Hematopoietic multipotent progenitor cell (in vitro differentiated cells): ENCODE measurements at regions not wholly inside any gene's neighbourhood (a gene's known extent, or its start where the extent isn't known, plus 50 kb on each side); places are given as distances from the start of the nearest gene placed in this dataset.

Source experiments
- DNase-seq, 3 donors: peaks; one replicate each; pipeline ENCODE4 v3.0.0-alpha.2; 2011 to 2015; ENCODE audit warnings: low read depth in 2 of 3, low spot score in 2 of 3

DNA sequence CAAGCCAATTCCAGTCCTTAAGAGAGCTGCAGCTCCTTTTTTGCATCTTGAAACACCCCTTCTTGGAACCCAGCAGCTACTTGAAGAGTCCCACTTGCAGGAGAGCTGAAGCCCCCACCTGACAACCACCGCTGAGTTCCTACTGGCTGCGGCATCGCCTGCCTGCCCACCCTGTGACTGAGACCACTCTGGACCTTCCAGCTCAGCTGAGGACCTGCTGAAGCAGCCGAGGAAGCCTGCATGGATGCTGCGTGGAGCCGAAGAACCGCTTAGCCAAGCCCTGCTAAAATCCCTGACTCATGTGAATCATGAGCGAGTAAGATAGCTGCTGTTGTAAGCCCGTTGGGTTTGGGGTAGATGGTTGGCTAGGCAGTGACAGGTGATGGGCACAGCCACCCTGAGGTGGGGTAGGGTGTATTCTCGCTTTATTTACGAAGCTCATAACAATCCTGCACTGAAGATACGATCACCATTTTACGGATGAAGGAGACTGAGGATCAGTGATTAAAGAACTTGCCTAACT lies 78.4 kb downstream of the INHBB start:
- no peak for DNase-seq

- DNase-seq = no peak
These were observed 79.1 kb downstream of the INHBB start for GRCh38 chr2:120425014-120425413.

DNA sequence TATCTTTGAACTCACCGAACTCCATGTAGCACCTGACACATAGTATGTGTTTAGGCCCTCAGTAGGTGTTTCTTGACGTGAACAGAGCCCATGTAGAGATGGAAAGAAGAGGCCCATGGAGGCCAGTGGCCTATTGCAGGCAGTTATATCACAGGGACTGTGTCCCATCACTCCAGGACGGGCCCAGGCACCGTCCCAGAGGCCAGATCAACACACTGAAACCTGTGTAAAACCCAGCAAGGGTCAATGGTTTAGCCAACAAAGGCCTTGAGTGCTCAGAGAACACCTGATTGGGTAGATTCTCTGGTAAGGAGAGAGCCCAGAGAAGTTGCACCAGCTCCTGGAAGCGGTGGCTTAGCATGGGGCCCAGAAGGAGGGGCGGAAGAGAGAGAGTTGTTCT lies 82.8 kb downstream of the INHBB start:
- no peak for DNase-seq

DNA sequence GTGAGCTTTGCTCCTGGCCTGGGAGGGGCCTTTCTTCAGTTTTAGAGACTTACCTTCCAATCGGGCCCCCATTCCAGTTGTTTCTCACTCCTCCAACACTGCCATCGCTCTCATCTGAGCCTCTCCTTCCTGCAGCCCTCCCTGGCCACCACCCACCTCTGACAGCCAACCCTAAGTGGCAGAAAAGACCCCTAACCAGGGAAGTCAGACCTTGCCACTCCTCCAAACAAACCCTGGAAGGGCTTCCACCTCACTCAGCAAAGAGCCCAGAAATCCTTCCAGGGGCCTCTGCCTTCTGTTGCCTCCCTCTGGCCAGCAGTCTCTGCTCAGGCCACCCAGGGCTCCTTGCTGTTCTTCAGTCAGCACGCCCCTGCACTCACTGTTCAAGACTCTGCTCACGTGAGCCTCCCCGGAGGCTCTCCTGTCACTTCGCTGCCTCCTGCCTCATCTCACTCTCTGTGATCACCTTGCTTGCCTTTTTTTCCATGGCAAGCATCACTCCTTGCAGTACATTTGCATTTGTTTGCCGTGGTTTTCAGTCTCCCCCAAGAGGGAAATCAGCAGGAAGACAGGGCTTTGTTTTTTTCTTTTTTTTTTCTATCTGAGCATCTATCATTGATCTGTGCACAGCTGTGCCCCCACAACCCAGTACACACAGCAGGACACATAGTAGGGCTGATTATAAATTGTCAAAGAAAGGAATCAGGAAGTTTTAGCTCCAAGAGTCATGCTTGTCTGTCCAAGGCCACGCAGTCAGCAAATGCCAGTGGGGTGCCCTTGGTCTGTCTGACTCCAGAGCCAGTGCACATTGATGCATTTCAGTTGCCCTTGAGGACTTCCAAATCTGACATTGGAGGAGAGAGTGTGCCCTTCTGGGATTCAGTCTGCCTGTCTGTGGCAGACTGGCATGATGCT lies 83.9 kb downstream of the INHBB start:
- DNase-seq = no peak

- DNase-seq = no peak
These were observed 84.5 kb downstream of the INHBB start for GRCh38 chr2:120430501-120430830.

- DNase-seq = no peak
These were observed 85.0 kb downstream of the INHBB start for GRCh38 chr2:120430957-120431356.

DNA sequence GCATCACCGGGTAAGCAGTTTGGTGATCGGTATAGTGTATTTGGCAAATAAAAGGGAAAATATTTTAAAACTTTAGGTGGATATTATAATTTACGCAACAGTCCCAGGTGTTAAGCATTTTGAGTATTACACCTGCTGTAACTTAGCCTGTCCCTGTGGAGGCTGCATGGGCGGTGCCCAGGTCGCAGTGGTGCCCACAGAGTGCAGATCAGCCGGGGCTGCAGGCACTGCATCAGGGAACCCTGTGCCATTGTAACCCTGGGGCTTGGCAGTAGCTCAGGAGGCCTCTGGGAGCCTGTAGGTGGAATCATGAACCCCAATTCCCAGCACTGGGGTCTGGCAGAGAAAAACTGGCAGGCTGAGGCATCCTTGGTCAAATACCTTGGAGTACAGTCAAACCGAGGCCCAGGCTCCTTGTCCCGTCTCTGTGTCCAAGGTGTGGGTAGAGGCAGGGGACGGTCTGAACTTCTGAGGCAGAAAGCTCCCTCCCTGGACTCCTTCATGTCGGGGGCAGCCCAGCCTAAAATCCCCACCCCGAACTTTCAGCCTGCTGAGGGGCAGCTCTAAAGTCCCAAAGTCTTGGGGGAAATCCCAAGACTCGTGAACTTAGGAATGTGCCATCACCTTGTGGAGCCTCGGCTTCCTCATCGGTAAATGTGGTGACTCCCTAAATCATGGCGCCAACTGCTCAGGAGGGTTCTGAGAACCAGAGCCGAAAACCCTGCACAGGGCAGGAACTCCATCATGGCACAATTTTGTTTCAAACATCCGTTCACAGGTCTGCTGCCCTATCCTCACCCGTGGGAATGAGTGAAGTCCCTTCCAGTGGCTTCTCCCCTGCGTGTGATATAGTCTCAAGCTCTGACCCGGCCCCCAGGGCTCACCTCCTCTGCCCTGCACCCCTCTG lies 85.7 kb downstream of the INHBB start:
- no peak for DNase-seq

DNA sequence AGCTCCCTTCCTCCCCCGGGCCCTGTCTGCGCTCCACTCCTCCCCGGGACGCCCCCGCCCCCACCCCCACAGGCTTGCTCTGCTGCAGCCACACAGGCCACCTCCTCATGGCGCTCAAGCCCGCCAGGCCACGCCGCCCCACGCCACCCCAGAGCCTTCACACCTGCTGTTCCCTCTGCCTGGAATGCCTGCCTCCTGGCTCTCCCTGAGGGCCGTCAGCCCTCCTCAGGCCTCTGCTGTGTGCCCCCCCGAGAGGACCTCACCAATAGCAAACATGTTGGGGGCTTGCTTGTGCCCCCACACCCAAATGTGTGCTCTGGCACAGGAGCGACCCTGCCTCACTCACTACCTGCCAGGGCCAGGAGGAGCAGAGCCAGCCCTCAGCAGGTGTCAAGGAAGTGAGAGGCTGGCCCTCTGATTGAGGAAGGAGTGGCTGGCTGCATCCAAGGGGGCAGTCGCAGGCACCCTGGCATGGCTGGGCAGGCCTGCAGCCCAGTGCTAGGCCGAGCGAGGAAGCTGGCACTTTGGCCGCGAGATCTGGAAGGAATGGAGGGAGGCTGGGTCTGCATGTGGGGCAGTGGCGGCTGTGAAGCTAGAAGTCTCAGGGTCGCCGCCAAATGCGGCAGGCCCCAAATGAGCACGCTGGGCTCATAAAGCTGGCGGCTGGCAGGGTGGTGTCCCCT lies 86.5 kb downstream of the INHBB start:
- no peak for DNase-seq

DNA sequence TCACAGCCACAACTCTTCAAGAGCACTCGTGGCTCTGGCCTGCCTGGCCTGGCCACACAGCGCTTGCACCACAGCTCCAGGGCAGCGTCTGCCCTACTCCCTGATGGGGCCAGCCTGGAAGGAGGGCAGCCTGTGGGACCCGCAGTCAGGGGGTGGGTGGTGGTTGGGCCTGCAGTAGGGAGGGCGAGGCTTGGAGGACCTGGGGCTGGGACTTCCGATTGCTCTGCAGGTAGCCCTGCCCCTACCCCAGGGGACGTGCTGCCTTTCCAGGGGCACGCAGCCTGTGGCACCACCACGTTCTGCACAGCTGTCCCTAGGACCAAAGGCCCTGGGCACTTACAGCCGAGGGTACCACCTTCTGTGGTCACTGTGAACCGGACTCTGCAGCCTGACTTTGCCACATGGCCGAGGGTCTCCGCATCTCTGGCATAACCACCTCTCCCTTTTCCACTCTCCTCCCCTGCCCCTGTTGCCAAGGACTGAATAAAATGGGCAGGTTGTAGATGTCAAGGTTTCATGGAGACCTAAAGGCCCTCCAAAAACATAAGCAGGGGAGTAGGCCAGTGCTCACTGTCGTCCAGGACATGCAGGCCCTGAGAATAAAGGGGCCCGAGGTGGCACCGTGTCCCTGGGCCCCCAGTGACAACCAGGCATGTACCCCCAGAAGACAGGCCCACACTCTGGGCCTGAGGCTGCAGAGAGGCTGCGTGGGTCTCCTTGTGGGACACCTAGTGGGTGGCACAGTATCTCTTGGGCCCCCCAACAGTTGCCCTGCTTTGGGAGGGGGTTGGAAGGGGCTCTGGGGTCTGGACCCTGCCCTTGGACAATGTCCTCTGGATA lies 87.3 kb downstream of the INHBB start:
- no peak for DNase-seq

- DNase-seq = no peak
These were observed 87.9 kb downstream of the INHBB start for GRCh38 chr2:120433816-120434290.

GRCh38 chr2:120434492-120435308 lies 88.8 kb downstream of the INHBB start:
- no peak for DNase-seq

- no peak for DNase-seq
These were observed 89.9 kb downstream of the INHBB start for GRCh38 chr2:120435671-120436459.

- DNase-seq = no peak
These were observed 90.5 kb downstream of the INHBB start for GRCh38 chr2:120436460-120436739.

DNA sequence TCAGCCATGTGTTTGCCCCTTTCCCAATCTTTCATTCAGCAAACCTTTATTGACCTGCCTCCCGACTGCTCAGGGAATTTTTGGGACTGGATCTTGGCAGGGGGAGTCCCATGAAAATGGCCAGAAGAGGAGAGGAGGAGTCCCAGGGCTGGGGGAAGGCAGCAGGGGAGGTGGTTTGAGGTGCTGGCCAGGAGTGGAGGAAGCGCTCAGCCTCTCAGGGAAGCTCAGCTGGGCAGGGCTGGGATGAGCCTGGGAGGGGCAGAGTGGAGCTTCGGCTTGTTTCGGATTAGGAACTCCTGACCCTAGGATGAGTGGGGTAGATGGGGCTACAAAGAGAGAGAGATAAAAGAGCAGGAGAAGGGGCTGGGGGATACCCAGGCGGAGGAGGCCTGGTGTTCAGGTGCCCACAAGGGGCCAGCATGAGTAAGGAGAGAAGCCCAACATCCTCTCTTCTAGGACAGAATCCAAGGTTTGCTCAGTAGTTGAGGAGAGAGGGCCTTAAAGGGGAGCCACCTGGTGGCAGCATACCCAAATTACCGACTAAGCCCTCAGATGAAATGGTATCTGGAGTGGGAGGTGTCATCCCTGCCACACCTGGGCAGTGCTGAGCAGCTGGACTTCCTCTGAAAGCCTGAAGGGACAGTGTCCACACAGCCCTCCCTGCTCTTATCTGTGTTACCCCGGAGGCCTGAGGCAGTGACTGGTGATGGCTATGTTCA lies 91.1 kb downstream of the INHBB start:
- DNase-seq = peak in 1 of 3 donors; percentile 10

- no peak for DNase-seq
These were observed 91.7 kb downstream of the INHBB start for GRCh38 chr2:120437604-120438000.

GRCh38 chr2:120438301-120439066 lies 92.5 kb downstream of the INHBB start:
- no peak for DNase-seq

GRCh38 chr2:120439067-120439368 lies 93.1 kb downstream of the INHBB start:
- DNase-seq = no peak
